GM12864 (cell line): ENCODE measurements at regions not wholly inside any gene's neighbourhood (a gene's known extent, or its start where the extent isn't known, plus 50 kb on each side); places are given as distances from the start of the nearest gene placed in this dataset.
"Not testable (repeated sequence)": the region's sequence is repeated elsewhere in the genome, so short reads cannot be mapped to it uniquely, and the experiment has no call there.

Source experiments
- DNase-seq: peaks from one replicate; pipeline ENCODE4 v3.0.0-alpha.2; 2011; ENCODE audit warnings: low read depth
- H3K4me3 ChIP-seq: 2 replicates; pipeline ENCODE4 v1.5.1; 2011; ENCODE audit warnings: mild to moderate bottlenecking, low read depth, low read length, control low read depth
- TF ChIP-seq, protein P1 (sequence below): IDR thresholded peaks from 2 replicates; pipeline ENCODE4 v1.5.1; 2011; ENCODE audit warnings: low read depth, mild to moderate bottlenecking, moderate library complexity, low read length, control low read depth, inconsistent platforms; ENCODE audit errors: missing control alignments

DNA sequence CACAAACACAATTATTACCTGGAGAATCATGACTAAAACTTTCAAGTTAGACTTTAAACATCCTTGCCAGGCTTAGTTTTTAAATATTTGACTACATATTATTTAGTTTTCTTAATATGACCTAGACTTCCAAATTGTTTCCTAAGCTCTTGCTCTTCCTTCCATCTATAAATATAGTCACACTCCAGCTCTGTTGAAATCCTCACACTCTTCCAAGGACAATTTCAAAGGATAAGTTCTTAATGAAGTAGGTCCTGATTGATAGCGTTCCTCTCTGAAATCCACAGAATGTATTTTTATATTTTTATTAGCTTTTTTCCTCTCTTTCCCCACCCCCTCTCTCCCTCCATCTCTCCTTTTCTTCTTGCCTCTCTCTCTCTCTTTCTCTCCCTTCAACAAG, 1074.1 kb upstream of the PCDH20 start:
- H3K4me3 ChIP-seq, result no peak overlapping the region
- DNase-seq, result no peak
- TF ChIP-seq, protein P1, sequence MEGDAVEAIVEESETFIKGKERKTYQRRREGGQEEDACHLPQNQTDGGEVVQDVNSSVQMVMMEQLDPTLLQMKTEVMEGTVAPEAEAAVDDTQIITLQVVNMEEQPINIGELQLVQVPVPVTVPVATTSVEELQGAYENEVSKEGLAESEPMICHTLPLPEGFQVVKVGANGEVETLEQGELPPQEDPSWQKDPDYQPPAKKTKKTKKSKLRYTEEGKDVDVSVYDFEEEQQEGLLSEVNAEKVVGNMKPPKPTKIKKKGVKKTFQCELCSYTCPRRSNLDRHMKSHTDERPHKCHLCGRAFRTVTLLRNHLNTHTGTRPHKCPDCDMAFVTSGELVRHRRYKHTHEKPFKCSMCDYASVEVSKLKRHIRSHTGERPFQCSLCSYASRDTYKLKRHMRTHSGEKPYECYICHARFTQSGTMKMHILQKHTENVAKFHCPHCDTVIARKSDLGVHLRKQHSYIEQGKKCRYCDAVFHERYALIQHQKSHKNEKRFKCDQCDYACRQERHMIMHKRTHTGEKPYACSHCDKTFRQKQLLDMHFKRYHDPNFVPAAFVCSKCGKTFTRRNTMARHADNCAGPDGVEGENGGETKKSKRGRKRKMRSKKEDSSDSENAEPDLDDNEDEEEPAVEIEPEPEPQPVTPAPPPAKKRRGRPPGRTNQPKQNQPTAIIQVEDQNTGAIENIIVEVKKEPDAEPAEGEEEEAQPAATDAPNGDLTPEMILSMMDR, result no peak

DNA sequence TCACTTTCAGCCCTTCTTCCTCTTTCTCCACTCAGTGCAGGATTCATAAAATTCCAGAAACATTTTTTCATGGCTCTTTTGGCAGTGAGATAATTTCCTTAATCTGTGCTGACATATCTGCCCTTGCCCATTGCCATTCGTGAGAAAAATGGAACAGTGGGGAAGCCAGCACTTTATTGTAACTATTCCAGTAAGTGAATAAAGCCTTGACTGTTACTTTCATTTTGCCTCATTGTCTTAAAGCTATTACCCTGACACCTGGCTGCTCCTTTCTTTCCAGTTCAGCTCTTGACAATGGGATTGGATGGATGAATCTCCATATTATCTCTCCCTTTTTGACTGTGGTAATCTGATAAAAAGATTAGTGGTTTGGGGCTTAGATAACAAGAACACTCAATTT, 1068.1 kb upstream of the PCDH20 start:
- no peak overlapping the region for H3K4me3 ChIP-seq
- no peak for DNase-seq
- TF ChIP-seq, protein P1, result no peak

- DNase-seq, result no peak
- no peak overlapping the region for H3K4me3 ChIP-seq
- TF ChIP-seq, protein P1, result no peak
Observed at GRCh38 chr13:62482351-62482750, 1066.7 kb upstream of the PCDH20 start.

DNA sequence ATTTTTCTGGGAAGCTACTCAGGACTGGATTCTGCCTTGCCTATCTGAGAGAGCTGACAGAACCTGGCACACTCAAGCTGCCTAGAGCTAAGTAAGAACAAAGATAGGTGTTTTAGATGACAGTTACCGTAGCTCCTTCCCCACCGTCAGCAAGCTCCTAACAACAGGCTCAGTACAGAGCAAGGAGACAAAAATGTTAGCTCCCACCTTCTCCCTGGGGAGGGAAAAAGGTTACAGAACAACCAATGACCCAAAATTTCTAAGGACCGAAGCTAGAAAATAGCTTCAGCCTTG, 1058.2 kb upstream of the PCDH20 start:
- TF ChIP-seq, protein P1, result no peak
- DNase-seq, result no peak

DNA sequence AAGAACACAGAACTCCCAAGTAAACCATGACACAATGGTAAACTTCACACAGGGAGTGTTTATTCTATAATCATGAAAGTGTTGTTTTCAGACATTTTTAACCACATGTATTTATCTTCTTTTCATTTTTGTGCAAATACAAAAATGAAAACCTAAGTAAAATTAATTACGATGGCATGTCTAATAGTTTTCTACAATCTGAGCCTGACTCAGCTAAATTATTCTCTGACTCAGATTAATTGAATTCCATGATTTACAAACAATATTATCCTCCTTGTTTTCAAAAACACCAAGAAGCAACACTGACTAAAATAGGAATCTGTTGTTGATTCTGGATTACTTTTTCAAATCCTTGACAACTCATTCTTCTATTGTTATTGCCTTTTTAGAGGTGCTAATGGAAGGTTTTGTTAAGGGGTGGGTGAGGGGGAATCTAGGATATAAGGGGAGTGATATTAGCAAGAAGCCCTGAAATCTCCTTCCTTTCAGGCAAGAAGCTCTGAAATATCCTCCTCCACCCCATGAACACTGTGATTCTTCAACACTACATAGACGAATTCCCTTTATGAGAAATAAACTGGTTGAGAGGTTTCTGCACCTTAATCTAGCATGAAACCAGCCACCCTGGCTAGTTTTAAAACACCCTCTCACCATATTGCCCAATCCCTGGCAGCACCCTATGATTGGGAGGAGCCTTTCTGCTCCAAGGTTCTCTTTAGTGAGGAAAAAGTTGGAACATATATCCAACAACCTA, 1057.7 kb upstream of the PCDH20 start:
- TF ChIP-seq, protein P1, result no peak
- no peak overlapping the region for H3K4me3 ChIP-seq
- no peak for DNase-seq

More for the DNA sequence above, 1058.2 kb upstream of the PCDH20 start:
- H3K4me3 ChIP-seq, result no peak overlapping the region

DNA sequence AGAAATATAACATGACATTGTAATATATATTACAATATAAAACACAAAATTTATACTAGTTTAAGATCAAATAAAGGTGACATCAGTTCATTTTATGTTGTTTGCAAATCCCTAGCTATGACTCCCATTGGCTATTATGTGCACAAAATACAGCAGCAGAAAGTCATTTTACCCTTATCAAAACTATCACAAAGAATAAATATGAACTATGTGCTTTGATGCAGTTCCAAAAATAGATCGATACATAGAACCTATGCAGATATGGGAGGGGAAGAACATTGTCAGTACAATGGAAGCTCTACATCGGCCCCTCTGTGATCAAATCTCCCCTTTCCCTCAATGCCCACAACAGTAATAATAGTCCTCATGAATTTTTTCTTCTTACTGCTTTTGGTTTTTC, 1038.1 kb upstream of the PCDH20 start:
- TF ChIP-seq, protein P1, result no peak
- DNase-seq, result no peak
- no peak overlapping the region for H3K4me3 ChIP-seq

- no peak overlapping the region for H3K4me3 ChIP-seq
- TF ChIP-seq, protein P1, result no peak
- no peak for DNase-seq
Observed at GRCh38 chr13:62450759-62451158, 1035.1 kb upstream of the PCDH20 start.

GRCh38 chr13:62447771-62448382, 1032.2 kb upstream of the PCDH20 start:
- DNase-seq, H3K4me3 ChIP-seq: not testable (repeated sequence)
